B cell (primary cell): ENCODE measurements at regions not wholly inside any gene's neighbourhood (a gene's known extent, or its start where the extent isn't known, plus 50 kb on each side); places are given as distances from the start of the nearest gene placed in this dataset.

Experiments used
- ATAC-seq: fragments of 200-7000 bp; cut with Tn5 transposase; one replicate; pipeline ENCODE4 v1.10.0; 2021; ENCODE audit warnings: low read depth, mild to moderate bottlenecking, moderate number of reproducible peaks, moderate library complexity
- CTCF ChIA-PET: fragments of 350-600 bp; sonication (Branson Sonifier 250); formaldehyde crosslinking; loops from one replicate; lab custom pipeline; 2021; ENCODE audit warnings: antibody characterized with exemption, inconsistent platforms; lab: Charles Lee
- POLR2A ChIA-PET: fragments of 350-600 bp; sonication (Branson Sonifier 250); formaldehyde crosslinking; loops from one replicate; lab custom pipeline; 2021; ENCODE audit warnings: antibody characterized with exemption; lab: Charles Lee
- DNase-seq: peaks from one replicate; pipeline ENCODE4 v3.0.0; 2013
- H2AFZ ChIP-seq: 2 replicates; pipeline ENCODE4 v1.6.1; 2012; ENCODE audit warnings: mild to moderate bottlenecking, low read depth, low read length; ENCODE audit not compliant: insufficient read depth, poor library complexity, severe bottlenecking
- H3K27ac ChIP-seq, 2 donors: 1 replicate in 1 of 2; 2 replicates in 1 of 2; pipeline ENCODE4 v1.5.1; 2012 to 2013; ENCODE audit warnings: low read length in 2 of 2, mild to moderate bottlenecking in 2 of 2, moderate library complexity in 1 of 2
- H3K27me3 ChIP-seq, 4 experiments: fragments of 200-600 bp in 1 of 4; sonication (generic) in 1 of 4; replicated peaks in 1 of 4; 1 replicate in 2 of 4; 2 replicates in 2 of 4; pipeline versions ENCODE4 v1.6.1 to v1.7.0; 2013 to 2016; ENCODE audit warnings: low read length in 3 of 4, mild to moderate bottlenecking in 2 of 4, mixed read lengths in 1 of 4, moderate library complexity in 1 of 4; ENCODE audit not compliant: insufficient read depth in 4 of 4, control insufficient read depth in 3 of 4; ENCODE audit errors: control extremely low read depth in 1 of 4
- H3K36me3 ChIP-seq, 2 experiments: replicated peaks in 1 of 2; 1 replicate in 1 of 2; 2 replicates in 1 of 2; pipeline versions ENCODE4 v1.6.1 to v1.7.1; 2013; ENCODE audit warnings: low read length in 1 of 2; ENCODE audit not compliant: insufficient read depth in 2 of 2, control insufficient read depth in 1 of 2; ENCODE audit errors: control extremely low read depth in 1 of 2, extremely low read depth in 1 of 2
- H3K4me1 ChIP-seq, 2 donors: fragments of 200-600 bp in 1 of 2; sonication (generic) in 1 of 2; 1 replicate in 1 of 2; 2 replicates in 1 of 2; pipeline versions ENCODE4 v1.5.1 to v1.6.1; 2013 to 2017; ENCODE audit warnings: low read length in 2 of 2; ENCODE audit not compliant: control insufficient read depth in 2 of 2, insufficient read depth in 2 of 2
- H3K4me2 ChIP-seq: replicated peaks from 2 replicates; pipeline ENCODE3; 2012; ENCODE audit warnings: mild to moderate bottlenecking, low read depth, low read length; ENCODE audit not compliant: poor library complexity, severe bottlenecking
- H3K4me3 ChIP-seq, 5 experiments: fragments of 200-600 bp in 1 of 5; sonication (generic) in 1 of 5; 1 replicate in 3 of 5; 2 replicates in 2 of 5; pipeline versions ENCODE4 v1.5.1 to v1.7.0; 2011 to 2016; ENCODE audit warnings: low read length in 4 of 5, mild to moderate bottlenecking in 4 of 5, low read depth in 2 of 5, control low read depth in 1 of 5, moderate library complexity in 1 of 5; ENCODE audit not compliant: insufficient read depth in 1 of 5; ENCODE audit errors: control extremely low read depth in 1 of 5, extremely low read depth in 1 of 5
- H3K79me2 ChIP-seq: fragments of 200-600 bp; sonication (generic); one replicate; pipeline ENCODE4 v1.6.0; 2016; ENCODE audit warnings: low read length; ENCODE audit not compliant: control insufficient read depth, insufficient read depth
- H3K9ac ChIP-seq: fragments of 200-600 bp; sonication (generic); 2 replicates; pipeline ENCODE4 v1.6.1; 2017; ENCODE audit warnings: mild to moderate bottlenecking, low read length, moderate library complexity
- H3K9me3 ChIP-seq, 3 donors: one replicate each; pipeline versions ENCODE4 v1.6.1 to v1.7.1; 2013; ENCODE audit warnings: low read length in 2 of 3; ENCODE audit not compliant: control insufficient read depth in 2 of 3, insufficient read depth in 1 of 3; ENCODE audit errors: control extremely low read depth in 1 of 3
- H4K20me1 ChIP-seq: 2 replicates; pipeline ENCODE4 v1.6.0; 2012; ENCODE audit warnings: mild to moderate bottlenecking, low read length; ENCODE audit not compliant: insufficient read depth, control insufficient read depth, poor library complexity, severe bottlenecking
- H3K27ac Mint-ChIP-seq: one replicate; pipeline ENCODE4 v1.8.0; 2021; ENCODE audit warnings: mixed read lengths
- H3K27me3 Mint-ChIP-seq: one replicate; pipeline ENCODE4 v1.8.0; 2021; ENCODE audit warnings: mixed read lengths
- H3K4me1 Mint-ChIP-seq: one replicate; pipeline ENCODE4 v1.8.0; 2021; ENCODE audit warnings: mixed read lengths
- H3K4me3 Mint-ChIP-seq: one replicate; pipeline ENCODE4 v1.8.0; 2021; ENCODE audit warnings: mixed read lengths
- H3K9me3 Mint-ChIP-seq: one replicate; pipeline ENCODE4 v1.8.0; 2022; ENCODE audit warnings: mixed read lengths; ENCODE audit not compliant: insufficient read depth
- EZH2 ChIP-seq: IDR thresholded peaks from 2 replicates; pipeline ENCODE4 v1.6.1; 2012; ENCODE audit warnings: borderline replicate concordance, low read depth, mild to moderate bottlenecking, moderate library complexity, low read length; ENCODE audit not compliant: insufficient read depth, poor library complexity, severe bottlenecking
- WGBS: methylation state at CpG from one replicate; pipeline ENCODE4 v1.1.5; 2013; ENCODE audit warnings: missing lambda C conversion rate; ENCODE audit not compliant: insufficient coverage; 5-methylcytosine and 5-hydroxymethylcytosine counted together
- intact Hi-C: fragments of 100-400 bp; cut with micrococcal nuclease; formaldehyde crosslinking; loops from one replicate; pipeline ENCODE4 v1.10.0; 2022
- TF ChIP-seq, protein P1 (sequence below): fragments of 200-600 bp; IDR thresholded peaks from one replicate; pipeline ENCODE4 v1.8.0; 2022; ENCODE audit warnings: antibody characterized with exemption, mild to moderate bottlenecking

DNA sequence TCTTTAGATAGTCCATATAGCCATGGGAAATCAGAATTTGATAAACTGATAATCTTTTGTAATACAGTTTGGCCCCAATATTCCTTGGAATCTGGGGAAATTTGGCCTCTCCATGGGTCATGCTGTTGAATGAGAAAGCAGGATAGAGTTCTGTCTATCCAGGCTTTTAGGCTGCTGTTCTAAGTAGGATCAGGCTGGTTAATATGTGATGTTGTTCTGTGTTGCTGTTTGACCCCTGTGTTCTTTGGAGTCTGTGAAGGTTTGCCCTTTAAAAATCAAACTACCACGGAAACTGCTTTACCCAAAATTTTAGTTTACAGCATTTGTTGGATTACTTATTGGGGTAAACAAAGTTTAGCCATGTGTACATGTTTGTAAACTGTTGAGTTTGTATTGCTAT is 114.5 kb downstream of the ZNF330 start:
- ChIA-PET POLR2A (no interaction called here), CTCF (no interaction called here)
- H3K9me3 ChIP-seq, result no peaks in the 10 kb centered on the region
- WGBS, result no CpG with 5 or more reads among the region's 1 CpG
- H3K4me2 ChIP-seq, result no peak overlapping the region
- no peaks in the 10 kb centered on the region for H3K9me3 Mint-ChIP-seq
- no peak for ATAC-seq
- TF ChIP-seq EZH2, result no peak
- TF ChIP-seq, protein P1, sequence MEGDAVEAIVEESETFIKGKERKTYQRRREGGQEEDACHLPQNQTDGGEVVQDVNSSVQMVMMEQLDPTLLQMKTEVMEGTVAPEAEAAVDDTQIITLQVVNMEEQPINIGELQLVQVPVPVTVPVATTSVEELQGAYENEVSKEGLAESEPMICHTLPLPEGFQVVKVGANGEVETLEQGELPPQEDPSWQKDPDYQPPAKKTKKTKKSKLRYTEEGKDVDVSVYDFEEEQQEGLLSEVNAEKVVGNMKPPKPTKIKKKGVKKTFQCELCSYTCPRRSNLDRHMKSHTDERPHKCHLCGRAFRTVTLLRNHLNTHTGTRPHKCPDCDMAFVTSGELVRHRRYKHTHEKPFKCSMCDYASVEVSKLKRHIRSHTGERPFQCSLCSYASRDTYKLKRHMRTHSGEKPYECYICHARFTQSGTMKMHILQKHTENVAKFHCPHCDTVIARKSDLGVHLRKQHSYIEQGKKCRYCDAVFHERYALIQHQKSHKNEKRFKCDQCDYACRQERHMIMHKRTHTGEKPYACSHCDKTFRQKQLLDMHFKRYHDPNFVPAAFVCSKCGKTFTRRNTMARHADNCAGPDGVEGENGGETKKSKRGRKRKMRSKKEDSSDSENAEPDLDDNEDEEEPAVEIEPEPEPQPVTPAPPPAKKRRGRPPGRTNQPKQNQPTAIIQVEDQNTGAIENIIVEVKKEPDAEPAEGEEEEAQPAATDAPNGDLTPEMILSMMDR, result no peak
- intact Hi-C loops, result no loop called here
- no peaks in the 10 kb centered on the region for H3K79me2 ChIP-seq
- H4K20me1 ChIP-seq, result no peaks in the 10 kb centered on the region
- no peak overlapping the region for H3K9ac ChIP-seq
- DNase-seq, result no peak
- no peak overlapping the region for H3K27ac Mint-ChIP-seq
- H3K4me3 ChIP-seq, result no peak overlapping the region
- no peaks in the 10 kb centered on the region for H3K4me1 ChIP-seq
- H3K4me3 Mint-ChIP-seq, result no peak overlapping the region
- H3K27ac ChIP-seq, result no peak overlapping the region
- no peak overlapping the region for H2AFZ ChIP-seq
- H3K4me1 Mint-ChIP-seq, result peaks cover 3% of the 10 kb centered on the region
- peaks cover 0 to 10% (median 2%) of the 10 kb centered on the region in 4 experiments for H3K27me3 ChIP-seq
- H3K27me3 Mint-ChIP-seq, result peaks cover 32% of the 10 kb centered on the region
- no peaks in the 10 kb centered on the region for H3K36me3 ChIP-seq

DNA sequence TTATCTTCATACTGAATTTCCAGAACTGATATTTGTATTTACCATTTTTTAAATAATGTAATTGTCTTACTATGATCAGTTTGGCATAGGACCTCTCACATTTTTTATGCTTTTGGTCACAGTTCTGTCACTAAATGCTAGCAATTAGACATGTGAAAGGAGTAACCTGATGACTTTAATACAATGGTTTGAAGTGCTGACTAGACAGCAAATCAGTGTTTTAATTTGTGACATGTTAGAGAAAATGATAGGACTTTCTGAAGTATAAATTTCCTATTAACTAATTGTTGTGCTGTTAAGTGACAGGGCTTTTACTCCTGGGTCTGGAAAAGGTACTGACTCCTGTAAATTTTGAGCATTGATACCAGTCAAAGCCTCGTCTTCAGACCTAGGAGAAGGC is 117.5 kb downstream of the ZNF330 start:
- Histone ChIP-seq H3K4me2 (no peak overlapping the region), H3K27me3 (peaks cover 0 to 5% (median 0%) of the 10 kb centered on the region in 4 experiments), H3K36me3 (no peaks in the 10 kb centered on the region), H3K79me2 (no peaks in the 10 kb centered on the region), H2AFZ (no peak overlapping the region), H3K9me3 (no peaks in the 10 kb centered on the region), H3K4me3 (no peak overlapping the region), H3K27ac (no peak overlapping the region), H3K9ac (no peak overlapping the region), H3K4me1 (no peaks in the 10 kb centered on the region), H4K20me1 (no peaks in the 10 kb centered on the region)
- POLR2A ChIA-PET, result no interaction called here
- H3K4me3 Mint-ChIP-seq, result no peak overlapping the region
- TF ChIP-seq, protein P1, result no peak
- no peak for TF ChIP-seq EZH2
- CTCF ChIA-PET, result no interaction called here
- H3K27me3 Mint-ChIP-seq, result peaks cover 29% of the 10 kb centered on the region
- ATAC-seq, result no peak
- DNase-seq, result no peak
- no peak overlapping the region for H3K27ac Mint-ChIP-seq
- H3K4me1 Mint-ChIP-seq, result no peaks in the 10 kb centered on the region
- no CpG with 5 or more reads among the region's 1 CpG for WGBS
- no peaks in the 10 kb centered on the region for H3K9me3 Mint-ChIP-seq
- intact Hi-C loops, result no loop called here
